Middle frontal gyrus (tissue), 1 donor: ENCODE measurements at regions not wholly inside any gene's neighbourhood (a gene's known extent, or its start where the extent isn't known, plus 50 kb on each side); places are given as distances from the start of the nearest gene placed in this dataset.

Source experiments
- DNase-seq: peaks from one replicate; pipeline ENCODE4 v3.0.0-alpha.2; 2015; ENCODE audit warnings: low spot score; ENCODE audit errors: extremely low spot score

DNA sequence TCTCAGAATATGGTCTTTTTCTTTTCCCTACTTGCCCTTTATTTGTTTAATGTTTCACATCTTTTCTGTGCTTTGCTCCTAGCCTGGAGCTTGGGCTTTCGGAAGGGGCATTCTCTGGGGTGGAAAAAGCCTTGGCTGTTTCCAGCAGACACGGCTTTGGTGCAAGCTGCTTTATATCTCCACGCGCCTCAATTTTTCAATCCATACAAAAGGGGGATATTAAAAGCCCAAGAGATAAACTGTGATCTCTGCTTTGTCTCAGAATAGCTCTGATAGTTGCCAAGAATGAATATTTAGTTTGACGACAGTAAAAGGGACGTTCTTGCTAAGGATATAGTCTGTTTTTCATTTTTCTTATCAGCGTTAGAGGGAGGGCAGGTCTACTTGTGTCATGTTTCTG is 194.0 kb upstream of the KIRREL3 start:
- DNase-seq, result no peak

DNA sequence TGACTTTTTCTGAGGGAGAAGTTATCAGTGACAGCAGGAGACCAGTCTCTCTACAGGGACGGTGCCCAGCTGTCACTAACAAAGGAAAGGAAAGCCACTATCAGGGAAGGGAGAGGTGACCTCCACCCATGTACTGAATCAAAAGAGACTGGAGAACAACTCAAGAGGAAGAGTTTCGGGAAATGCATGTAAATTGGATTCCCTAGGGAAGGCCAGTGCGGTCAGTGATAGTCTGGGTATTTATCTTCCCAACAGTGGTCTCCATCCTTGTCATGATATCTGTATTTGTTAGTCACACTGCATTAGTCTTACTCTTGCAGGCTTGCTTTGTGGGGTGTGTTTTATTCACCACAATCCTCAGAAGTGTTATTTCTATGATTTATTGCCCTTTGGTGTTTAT is 193.4 kb upstream of the KIRREL3 start:
- no peak for DNase-seq

DNA sequence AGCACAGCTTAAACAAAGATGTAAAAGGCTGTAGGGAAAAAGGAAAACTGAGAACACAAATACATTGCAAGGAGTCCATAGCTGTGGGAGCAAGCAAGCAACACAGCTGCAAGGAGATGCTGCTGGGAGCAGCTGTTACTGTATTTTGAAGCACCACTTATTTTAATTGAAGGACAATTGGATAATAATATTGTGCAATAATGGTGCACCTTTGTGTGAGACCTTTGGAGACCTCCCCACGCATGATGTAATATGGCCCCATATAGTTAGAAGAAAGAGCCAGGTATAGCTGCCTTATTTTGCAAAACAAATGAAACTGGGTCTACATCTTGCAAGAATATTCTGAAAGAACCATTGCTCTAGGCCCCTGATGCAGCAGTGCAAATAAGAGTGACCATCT is 191.1 kb upstream of the KIRREL3 start:
- DNase-seq, result no peak

DNA sequence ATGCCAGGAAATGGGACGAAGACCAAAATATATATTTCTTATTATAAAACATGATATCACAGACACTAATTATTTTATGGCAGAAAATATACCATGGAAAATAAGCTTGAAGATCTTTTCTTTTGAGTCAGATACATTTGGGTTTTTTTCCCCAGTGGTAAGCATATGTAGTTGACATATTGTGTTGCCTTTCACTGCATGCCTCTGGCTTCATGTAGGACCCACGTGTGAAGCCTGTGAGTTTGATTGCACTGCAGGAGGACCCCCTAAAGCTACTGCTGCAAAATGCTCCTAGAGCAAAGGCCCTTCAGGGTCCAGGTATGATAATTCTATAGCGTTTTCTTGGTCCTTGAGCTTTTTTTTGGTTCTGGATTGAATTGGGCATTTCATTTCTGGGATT is 190.7 kb upstream of the KIRREL3 start:
- no peak for DNase-seq

DNA sequence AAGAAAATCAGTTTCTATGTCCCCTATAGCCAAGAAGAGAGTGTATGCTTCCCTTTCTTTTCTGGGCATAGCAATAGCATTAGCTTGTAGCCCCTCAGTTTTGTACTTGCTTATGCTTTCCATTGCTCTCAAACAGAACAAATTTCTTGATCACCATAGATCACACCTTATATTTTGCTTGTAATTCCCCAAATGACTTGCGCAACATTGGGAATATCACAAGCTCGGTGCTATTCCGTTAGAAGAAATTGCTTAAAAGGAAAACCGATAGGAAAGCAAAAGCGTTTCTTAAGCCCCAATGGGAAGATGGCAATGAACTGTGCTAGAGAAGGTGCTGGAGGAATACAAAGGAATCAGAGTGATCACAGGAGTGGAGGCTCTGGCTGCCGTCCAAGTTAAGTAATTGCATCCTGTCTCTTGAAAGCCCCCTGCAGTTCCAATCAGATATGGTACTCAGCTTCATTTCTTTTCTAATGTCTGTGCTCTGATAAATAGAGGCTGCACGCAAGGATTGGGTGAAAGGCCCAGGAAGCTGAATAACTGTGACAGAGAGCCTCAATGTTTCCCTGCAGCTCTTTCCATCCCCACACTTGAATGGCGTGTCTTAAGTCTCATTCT is 182.1 kb upstream of the KIRREL3 start:
- no peak for DNase-seq

DNA sequence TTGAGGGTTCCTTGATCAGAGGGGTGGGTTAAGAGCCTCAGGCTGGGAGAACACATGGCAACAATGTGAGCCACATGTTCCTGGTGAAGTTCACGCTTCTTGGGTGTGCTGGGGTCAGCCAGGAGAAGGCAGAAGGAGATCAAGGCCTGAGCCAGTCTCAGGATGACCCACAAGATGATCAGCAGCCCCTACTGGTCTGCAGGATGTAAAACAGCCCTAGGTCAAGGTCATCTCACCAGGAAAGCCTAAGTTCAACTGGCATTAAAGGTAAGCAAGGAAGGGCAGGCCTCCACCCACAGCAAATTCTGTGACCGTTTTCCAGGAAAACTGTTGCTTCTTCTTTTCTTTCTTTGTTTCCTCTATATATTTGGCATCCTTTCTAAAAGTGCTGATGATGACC is 156.7 kb upstream of the KIRREL3 start:
- no peak for DNase-seq

DNA sequence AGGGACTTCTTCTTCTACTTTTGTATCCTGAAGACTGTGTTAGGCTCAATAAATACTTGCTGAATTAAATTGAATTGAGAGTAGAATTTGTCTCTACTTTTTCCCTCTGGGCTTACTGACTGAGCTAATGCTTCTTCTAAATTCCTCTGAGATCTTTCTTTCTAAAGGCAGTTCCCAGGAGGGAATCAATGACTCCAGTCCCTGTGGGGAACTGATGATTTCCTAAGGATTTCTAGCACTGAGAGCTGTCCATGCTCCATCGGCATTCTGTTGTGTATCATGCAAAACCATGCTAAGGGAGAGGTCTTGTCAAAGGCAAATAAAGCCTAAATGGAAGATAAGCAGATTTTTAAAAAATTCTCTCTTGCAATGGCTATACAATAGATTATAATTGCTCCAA is 148.8 kb upstream of the KIRREL3 start:
- no peak for DNase-seq

DNA sequence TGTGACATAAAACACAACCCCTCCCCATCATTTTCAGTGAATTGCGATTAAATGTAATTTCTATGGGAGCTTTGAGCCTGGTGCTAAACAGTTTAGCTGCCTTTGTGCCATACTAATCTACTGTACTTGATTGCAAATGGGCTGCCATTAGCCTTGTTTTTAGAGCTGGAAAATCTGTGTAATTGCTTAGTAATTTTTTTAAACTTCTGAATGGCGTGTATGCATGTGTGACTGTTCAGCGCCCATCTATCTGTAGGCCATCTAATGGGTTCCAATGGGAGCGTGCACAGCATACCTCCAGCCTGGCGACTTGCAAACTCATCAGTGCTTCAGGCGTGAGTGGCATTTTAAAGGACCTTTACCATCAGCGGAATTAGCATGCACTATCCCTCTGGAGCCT is 142.7 kb upstream of the KIRREL3 start:
- no peak for DNase-seq

DNA sequence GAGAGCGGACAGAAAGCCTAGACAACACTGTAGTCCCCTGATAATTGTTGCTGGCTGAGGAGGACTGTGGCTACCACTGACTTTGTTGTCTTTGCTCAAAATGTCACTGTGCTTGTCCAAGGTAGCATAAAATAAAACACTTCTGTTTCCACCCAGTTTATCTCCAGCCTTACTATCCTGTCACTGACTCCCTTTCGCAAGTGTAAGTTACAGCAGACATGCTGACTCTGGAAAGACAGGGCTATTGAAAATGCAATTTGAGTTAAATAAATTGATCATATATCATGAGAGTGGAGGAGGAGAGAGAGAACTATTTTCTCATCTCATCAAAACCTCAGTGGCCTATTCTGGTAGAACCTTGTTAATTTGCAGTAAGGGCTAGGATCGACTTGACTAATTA is 138.0 kb upstream of the KIRREL3 start:
- DNase-seq, result no peak

DNA sequence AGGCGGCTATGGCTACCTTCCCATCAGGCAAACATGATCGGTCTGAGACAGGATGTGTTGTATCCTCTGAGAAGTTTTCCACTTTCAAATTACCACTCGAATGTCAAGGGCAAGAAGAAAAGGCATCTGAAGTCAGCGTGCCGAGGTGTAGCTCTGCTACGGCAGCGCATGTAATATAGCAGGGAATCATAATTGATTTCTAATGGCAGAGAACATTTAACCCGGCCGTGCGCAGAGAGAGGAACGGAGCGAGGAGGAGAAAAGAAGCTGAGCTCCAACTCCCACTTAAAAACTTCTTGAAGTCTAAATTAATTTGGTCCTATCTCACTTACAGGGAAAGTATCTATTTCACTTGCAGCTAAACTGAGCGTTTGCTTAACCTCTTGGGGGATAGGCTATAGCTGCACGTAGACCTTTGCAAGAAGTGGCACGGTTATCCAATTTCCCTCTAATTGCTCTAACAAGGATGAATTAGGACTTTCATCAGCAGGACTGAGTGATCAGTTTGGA is 137.3 kb upstream of the KIRREL3 start:
- DNase-seq, result no peak

DNA sequence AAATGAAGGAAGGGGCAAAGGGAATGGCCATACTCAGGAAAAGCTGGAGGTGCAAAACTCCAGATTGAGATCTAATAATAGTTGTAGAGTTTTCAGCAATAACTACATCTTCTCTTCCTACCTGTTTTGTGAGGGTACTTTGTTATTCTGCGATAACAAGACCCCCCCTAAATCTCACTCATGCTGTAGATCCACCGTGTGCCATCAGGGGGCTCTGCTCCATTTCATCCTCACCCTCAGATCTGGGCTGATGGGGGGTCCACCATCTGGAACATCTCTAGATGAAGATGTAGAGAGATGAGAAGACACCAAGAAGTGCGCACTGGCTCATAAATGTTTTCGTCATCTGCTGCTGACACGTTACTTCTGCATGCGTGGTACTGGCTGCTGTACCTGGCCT is 135.9 kb upstream of the KIRREL3 start:
- DNase-seq, result no peak

DNA sequence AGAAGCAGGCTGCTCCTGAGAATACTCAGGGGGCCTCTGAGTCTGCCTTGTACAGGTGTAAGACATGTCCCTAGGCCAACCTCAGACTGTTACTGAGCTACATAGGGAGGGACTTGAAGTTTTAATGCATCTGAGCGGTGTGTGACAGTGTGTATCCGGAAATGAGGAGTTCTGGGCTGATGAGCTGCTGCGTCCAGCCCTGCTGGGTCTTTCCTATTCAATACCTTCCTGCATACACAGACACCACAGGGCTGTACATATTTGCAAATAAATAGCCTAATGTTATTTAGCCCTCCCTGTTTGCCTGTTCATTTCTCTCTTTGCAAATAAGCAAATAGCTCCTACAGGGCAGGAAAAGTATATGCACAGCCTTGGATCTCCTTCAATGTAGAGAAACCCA is 134.7 kb upstream of the KIRREL3 start:
- DNase-seq, result no peak

DNA sequence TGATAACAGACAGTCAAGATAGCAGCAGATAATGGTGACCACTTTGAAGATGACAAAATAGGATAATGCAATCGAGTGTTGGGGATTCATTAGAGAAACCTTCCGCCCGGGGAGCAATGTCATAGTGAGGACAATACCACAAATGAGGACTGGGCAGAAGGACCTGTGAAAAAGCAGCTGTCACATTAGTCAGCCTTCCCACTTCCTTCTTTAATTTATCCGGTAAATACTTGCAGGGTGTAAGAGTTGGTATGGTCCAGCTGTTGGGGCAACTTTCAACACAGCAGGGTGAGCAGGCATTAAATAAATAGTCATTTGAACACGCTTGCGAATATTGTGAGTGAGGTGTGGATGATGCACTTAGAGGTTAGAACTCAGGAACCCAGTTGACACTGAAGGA is 132.5 kb upstream of the KIRREL3 start:
- DNase-seq, result no peak

DNA sequence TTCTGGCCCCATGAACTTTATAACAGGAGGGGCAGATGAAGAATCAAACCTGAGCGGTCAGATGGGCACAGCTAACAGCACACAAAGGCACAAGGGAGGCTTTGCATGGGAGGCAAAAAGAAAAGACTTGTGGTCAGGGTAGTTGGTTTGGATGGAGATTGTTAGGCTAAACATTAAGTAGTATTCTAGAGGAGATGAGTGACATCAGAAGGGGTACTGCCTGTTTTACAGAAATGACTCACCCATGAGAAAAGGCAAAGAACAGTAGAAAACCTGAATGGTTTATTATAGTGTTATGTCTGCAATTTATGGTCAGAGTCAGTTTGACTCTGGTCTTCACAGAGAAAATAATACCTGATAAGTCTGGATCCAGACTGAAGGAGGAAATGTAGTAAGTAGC is 129.8 kb upstream of the KIRREL3 start:
- no peak for DNase-seq

DNA sequence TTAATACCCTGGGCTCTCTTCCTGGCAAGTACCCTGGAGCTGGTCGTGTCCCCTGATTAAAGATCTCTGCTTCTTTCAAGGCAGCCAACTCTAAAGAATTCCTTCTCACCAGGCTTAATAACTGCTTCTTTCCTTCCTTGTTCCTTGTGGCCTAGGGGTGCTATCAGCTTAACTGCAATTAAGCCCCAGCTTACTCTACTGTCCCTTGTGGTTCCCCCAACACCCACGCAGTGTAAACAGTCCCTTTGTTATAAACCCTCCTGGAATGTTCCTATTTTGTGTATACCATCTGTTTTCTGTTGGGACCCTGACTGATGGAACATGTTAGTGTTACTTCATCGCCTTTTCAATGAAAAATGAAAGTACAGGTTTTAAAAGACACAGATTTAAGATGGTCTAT is 126.4 kb upstream of the KIRREL3 start:
- no peak for DNase-seq

DNA sequence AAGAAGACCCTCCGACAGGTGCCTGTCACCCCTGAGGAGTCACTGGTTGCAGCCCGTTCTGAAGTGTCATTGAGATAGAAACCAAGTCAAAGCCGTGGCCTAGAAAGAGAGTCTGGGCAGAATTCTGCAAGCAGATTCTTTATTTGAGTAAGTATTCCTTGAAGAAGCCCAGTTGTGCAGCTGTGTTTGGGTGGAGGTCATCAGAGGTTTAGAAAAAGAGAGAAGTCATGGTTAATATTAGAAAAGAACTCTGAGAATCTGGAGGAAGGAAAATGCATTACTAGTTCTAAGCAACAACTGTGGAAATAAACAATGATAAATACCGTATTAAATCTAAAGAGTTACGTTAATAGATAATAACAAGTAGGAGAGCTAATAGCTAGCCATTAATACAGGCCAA is 118.8 kb upstream of the KIRREL3 start:
- no peak for DNase-seq

DNA sequence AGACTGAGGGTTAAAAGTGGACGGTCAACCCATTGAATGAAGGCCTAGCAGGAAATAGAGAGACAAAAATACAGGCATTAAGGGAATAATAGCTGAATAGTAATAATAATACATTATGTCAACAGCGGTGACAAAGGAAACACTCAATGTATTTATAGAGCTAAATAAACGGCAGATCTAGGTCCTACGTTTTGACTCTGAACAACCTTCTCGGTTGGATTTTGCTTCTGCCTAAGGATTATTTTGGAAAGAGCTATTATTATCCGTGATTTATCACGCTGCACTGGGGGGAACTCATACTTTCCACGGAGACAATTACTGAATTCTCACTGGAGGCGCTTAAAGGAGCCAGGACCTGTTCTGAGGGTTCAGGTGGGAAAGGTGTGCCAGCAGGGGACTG is 118.2 kb upstream of the KIRREL3 start:
- no peak for DNase-seq

DNA sequence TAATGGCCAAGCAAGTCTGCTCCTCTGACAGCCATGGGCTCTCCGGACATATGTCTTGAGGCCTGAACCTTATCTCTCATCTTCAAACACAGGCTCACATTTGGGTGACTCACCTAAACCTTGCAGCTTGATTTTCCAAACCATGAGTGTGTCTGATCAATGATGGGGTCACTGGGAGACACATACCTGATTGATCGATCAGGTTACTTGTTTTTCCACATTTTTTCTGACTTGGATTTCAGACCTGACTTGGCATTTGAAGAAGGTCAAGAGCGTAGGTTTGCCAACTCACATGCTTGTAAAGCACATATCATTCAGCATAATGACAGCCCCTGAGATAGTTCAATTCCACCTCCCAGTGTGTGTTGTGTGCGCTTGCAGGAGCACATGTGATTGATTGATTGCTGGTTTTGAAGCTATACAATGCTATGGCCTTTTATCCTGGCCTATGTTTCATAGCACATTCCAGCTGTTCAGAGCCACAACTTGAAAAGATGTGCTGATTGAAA is 116.7 kb upstream of the KIRREL3 start:
- DNase-seq, result no peak

DNA sequence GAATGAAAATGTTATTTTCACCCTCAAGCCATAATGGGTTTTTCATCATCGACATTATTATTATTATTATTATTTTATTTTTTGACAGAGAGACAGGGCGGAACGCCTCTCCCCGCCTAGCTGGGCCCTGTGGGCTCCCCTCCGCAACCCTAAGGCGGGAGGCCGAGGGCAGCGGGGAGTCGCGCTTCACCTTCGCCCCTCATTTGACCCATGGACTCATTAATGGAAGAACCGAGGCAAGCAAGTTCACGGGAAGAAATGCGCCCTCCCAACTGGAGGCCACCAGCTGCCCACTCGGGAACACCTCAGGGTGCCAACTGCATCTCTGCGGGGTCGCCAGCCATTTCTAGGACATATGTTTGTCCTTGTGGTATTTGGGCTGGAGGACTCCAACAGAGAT is 115.3 kb upstream of the KIRREL3 start:
- no peak for DNase-seq

DNA sequence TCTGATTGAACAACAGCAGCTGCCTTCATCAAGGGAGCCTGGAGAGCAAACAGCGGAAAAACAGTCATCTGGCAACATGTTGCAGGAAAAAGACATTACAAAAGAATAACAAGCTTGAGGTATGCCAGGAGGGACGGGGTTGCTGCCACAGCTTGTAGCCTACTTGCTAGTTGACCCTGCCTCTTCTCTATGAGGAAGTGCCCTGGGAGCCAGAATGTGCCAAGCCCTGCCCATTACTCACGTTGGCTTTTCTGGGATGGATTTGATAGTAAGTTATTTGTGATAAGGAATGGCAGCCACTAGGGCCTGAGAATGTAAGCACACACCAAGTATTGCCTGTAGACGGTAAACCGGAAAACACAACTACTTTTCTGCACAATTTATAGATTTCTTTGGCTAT is 113.5 kb upstream of the KIRREL3 start:
- DNase-seq, result no peak

DNA sequence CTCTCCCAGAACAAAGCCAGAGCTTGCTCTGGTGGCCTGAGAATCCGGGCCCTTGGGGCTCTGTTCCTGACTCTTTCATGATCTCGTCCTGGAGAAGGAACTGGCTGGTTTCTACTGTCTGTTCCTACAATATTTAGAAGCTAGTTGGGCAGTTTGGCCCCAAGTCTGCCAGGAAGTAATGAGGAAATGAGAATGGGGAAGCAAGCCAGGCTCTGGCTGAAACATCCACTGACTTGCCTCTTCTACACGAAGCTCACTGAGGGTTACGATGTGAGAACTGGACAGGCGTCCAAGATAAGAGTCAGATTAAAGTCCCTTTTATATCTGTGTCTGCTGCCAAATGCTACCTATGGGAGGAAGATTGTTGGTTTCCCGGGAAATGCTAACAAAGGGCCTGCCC is 110.0 kb upstream of the KIRREL3 start:
- DNase-seq, result no peak

DNA sequence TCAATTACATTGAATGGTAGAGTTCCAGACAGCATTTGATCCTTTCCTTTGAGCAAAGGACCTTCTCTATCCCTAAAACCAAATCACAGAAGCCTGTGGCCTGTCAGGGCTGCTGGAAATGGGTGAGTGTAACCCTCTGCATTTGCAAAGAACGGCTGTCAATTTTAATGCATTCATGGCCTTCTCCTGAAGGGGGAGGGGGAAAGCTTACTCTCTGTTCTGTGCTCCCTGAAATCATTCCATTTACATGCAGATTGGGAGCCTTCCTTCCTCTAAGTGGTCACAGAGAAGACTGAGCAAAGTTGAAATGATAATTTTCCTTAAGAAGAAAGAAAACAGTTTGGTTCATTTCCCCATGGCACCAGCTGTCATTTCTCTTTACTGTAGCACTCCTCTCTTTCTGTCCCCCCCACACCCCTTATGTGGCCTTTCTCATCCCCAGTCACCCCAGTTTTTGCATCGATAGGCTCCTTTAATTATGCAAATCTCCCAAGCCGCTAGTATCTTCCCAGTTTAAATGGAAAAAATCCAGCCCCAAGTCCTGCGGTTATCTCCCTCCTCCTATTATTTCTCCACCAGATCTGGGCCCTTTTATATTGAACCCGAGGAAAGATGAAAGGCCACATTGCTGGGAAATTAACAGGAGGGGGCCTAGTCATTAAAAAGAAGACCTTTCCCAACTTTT is 109.4 kb upstream of the KIRREL3 start:
- no peak for DNase-seq

DNA sequence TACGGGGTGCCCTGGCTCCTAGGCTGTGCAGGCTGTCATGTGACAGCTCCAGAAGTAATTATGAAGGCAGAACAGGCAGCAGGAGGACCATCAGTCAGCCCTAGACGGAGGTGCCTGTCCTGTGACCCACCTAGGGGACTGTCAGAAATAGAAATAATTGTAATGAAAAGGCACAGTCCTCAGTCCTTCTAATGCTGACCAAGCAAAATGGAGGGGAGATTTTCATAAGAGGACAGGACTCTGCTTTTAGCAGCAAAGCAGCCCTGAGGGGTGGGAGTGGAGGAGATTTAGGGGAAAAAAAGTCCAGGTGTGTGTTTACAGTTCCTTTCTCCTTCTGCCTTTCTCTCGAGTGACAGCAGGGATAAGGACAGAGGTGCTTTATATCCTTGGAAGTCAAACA is 108.3 kb upstream of the KIRREL3 start:
- no peak for DNase-seq
